MV-4-11 (cell line): ENCODE measurements at regions not wholly inside any gene's neighbourhood (a gene's known extent, or its start where the extent isn't known, plus 50 kb on each side); places are given as distances from the start of the nearest gene placed in this dataset.
"Not testable (repeated sequence)": the region's sequence is repeated elsewhere in the genome, so short reads cannot be mapped to it uniquely, and the experiment has no call there.

Source experiments
- DNase-seq: peaks from one replicate; lab custom pipeline; 2025; lab: John Stamatoyannopoulos, UW

DNA sequence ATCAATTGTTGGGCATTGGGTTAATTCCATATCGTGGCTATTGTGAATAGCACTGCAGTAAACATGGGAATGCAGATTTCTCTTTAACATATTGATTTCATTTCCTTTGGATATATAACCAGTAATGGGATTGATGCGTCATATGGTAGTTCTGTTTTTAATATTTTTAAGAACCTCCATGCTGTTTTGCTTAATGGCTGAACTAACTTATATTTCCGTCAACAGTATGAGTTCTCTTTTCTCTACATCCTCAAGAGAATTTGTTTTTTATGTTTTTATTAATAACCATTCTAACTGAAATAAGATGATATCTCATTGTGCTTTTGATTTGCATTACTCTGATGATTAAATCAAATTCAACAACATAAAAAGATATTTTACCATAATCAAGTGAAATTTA is 228.5 kb upstream of the FSIP2 start:
- no peak for DNase-seq

DNA sequence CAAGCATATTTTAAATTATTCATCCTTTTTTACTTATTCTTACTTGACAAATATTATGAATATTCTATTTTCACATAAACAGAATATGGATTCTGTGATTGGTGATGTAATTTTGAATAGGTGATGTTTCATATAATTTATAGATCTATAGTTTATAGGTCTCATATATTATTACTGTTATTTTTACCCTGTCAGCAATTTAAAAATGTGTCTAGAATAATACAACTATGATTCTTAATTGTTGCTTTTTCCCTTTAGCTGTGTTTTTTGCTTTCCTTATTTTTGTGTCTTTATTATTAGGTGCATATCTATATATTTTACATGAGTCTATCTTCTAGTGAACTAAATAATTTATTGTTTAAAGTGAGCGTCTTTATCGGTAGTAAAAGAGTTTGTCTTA is 226.7 kb upstream of the FSIP2 start:
- no peak for DNase-seq

DNA sequence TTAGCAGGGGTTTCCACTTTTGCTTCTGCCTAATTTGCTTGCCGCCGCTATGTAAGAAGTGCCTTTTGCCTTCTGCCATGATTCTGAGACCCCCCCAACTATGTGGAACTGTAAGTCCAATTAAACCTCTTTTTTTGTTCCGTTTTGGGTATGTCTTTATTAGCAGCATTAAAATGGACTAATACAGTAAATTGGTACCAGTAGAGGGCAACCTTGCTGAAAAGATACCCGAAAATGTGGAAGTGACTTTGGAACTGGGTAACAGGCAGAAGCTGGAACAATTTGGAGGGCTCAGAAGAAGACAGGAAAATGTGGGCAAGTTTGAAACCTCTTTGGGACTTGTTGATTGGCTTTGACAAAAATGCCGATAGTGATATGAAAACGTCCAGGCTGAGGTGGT is 216.1 kb upstream of the FSIP2 start:
- DNase-seq = no peak

DNA sequence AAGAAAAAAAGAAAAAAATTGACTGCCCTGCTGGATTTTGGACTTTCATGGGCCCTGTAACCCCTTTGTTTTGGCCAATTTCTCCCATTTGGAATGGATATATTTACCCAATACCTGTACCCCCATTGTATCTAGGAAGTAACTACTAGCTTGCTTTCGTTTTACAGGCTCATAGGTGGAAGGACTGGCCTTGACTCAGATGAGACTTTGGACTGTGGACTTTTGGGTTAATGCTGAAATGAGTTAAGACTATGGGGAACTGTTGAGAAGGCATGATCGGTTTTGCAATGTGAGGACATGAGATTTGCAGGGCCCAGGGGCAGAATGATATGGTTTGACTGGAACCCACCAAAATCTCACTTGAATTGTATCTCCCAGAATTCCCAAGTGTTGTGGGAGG is 214.4 kb upstream of the FSIP2 start:
- DNase-seq = not testable (repeated sequence)

DNA sequence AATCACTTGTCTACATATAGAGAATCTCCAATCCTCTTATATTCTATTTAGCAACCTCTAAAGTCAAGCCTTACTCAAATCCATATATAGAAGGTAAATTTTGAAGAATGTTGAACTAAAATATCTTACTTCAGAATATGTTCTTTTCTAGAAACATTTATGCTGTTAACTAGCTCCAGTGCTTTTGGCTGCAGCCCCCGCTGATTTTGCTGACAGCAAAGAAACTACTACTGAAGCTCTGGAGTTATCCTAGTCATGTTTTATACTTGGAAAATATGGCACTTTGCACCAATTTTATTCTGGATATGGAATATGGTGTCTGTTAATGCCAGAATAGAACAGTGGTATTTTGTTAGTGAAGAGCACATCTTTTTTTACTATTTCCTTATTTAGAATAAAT is 212.4 kb upstream of the FSIP2 start:
- DNase-seq = no peak

DNA sequence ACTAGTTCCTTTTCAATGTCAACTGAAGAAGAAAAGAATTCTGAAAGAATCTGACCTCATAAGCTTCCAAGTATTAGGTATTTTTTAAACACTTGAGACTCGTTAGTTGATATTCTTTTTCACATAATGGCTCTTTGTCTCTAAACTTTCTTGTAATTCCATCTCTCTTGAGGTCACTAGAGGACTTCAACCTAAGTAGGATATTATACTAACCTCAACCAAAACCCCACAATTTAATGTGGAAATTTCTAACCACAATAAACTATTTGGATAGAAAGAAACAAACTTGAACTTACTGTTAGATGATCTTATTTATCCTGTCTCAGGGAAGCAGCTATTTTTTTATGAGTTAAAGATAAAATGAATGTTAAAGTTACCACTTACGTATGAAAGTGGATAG is 206.9 kb upstream of the FSIP2 start:
- DNase-seq = no peak

DNA sequence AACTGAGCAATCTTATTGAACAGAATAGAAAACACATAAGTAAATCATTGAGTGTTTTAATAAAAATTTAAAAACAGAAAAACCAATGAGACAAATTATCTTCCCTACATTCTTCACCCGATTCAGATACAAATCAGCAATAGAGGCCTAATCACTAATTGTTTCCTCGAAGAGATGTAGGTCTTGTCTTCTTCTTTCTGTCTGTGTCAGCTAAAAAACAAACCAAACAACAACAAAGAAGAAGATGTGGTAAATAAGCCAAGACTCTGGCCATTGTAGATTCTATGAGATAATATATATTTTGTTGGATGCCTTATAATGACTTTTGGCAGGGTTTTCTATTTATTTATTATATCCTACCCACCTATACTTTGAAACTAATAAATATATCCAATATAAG is 200.9 kb upstream of the FSIP2 start:
- DNase-seq = no peak

DNA sequence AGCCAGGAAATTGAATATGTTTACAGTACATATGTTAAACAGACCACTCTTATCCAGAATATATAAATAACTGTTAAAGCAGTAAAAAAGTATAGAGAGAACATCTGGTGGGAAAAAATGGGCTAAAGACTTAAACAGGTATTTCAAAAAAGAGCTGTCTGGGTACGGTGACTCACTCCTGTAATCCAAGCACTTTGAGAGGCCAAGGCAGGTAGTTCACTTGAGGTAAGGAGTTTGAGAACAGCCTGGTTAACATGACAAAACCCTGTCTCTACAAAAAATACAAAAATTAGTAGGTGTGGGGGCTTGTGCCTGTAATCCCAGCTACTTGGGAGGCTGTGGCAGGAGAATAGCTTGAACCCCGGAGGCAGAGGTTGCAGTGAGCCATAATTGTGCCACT is 171.4 kb upstream of the FSIP2 start:
- DNase-seq = no peak

DNA sequence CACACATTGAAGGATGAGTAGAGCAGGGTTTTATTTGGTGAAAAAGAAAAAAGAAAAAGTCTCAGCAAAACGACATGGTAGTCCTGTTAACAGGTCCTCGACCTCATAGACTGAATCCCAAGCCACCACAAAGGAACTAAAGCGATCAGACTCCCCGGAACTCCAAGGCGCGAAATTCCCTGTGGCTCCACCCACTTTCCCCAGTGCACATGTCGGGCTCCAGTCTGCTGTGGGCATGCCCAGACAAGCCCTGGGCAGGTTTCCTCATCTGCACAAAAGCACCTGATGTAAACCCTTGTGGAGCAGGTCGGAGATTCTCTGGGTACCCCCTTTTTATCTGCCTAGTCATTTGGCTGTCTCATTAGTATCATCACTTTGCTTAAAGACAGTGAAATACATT is 170.7 kb upstream of the FSIP2 start:
- DNase-seq = no peak

DNA sequence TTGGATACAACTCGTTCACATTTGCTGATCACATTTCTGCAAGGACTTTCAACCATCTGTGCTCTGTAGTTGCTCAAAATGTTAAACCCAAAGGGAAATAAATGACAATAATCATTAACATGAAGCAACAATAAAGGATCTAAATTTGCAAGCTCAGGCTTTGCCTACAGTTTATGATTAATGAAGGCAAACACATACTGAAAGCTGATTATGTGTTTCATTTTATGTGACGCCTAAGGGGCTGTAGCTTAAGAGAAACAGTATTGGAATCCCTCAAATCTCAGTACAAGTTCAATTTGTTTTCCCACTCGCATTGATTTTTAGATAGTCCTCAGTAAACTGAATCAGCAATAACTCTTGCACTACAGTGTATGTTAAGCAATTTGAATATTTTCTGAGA is 160.3 kb upstream of the FSIP2 start:
- no peak for DNase-seq

DNA sequence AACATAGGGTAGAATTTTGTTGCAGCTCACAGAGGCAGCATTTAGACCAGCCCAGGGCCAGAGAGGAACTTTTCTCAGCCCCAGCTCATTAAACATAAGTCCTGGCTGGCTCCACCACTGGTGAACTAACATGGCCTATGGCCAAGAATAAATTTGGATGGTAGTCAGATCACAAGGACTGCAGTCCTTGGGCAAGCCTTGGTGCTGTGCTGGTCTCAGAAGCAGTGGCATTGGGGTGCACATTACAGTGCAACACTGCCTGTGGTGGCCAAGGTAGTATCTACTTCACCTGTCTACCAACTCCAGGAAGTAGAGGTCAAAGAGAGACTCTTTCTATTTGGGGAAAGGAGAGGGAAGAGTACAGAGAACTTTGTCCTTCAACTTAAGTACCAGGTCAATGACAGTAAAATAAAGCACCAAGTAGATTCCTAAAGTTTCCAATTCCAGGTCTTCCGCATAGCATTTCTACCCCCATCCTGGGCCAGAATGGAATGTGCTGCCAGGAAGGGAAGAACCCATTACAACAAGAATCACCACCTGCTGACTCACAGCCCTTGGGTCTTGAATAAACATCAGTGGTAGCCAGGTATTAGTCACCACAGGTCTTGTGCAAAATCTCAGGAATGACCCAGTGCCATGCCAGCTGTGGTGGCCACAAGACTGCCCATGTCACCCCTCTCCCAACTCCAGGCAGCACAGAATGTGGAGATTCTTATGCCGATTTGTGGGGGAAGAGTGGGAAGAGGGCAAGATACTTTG is 155.4 kb upstream of the FSIP2 start:
- no peak for DNase-seq

DNA sequence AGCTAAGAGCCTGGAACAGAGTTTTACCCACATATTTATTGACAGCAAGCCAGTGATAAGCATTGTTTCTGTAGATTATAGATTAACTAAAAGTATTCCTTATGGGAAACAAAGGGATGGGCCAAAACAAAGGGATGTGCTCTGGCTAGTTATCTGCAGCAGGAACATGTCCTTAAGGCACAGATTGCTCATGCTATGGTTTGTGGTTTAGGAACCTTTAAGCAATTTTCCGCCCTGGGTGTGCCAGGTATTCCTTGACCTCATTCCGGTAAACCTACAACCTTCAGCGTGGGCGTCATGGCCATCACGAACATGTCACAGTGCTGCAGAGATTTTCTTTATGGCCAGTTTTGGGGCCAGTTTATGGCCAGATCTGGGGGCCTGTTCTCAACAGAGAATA is 153.4 kb upstream of the FSIP2 start:
- DNase-seq = not testable (repeated sequence)

DNA sequence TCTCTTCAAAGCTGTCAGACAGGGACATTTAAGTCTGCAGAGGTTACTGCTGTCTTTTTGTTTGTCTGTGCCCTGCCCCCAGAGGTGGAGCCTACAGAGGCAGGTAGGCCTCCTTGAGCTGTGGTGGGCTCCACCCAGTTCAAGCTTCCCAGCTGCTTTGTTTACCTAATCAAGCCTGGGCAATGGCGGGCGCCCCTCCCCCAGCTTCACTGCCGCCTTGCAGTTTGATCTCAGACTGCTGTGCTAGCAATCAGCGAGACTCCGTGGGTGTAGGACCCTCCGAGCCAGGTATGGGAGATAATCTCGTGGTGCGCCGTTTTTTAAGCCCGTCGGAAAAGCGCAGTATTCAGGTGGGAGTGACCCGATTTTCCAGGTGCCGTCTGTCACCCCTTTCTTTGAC is 147.3 kb upstream of the FSIP2 start:
- not testable (repeated sequence) for DNase-seq

DNA sequence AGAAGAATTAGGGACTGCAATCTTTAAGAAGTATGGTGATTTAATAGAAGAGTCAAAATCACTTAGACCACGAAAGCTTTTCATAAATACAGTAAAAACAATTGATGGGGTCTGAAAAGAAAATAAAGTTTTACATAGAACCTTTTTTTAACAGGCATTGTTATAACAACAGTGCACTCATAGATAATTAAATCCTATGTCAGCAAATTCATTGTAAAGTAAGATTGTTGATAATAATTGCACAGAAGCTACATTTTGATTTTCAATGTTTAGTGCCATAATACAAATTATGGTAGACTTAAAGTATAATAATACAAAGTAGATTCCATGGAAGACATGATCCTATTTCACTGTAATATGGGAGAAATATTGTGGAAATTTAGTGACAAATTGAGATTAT is 130.7 kb upstream of the FSIP2 start:
- DNase-seq = no peak

DNA sequence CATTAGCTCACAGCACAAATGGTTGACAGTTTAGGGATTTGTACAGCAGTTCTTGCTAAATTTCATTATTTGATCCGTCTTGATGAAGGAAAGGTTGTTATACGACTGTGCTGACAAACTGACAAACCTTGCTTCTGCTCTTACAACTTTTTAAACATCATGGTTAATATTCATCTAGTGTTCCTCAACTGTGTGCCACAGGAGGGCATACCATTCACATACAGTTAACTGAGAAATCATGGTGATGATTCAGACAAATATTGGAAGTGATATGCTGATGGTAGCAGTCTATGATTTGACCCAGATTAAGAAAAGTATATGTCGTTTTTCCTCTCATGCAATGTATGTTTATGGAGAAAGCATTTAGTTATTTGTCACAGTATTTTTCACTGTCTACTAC is 129.8 kb upstream of the FSIP2 start:
- no peak for DNase-seq

DNA sequence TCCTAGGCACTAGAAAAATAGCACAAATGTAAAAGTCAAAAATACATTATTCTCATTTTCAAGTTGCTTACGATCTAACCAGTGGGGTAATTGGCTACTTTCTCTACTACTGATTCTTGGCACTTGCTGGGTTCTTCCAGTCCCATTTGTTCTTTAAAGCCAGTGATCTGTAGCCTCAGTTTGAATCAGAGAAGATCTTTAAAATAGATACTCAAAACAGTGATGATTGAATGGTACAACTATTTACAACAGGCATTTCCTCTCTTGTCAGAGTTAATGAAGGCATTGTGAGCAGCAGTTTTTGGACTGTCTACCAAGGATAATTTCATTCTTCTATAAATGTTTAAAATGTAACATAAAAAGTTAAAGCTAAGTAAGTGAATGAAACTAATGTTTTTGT is 128.3 kb upstream of the FSIP2 start:
- no peak for DNase-seq

DNA sequence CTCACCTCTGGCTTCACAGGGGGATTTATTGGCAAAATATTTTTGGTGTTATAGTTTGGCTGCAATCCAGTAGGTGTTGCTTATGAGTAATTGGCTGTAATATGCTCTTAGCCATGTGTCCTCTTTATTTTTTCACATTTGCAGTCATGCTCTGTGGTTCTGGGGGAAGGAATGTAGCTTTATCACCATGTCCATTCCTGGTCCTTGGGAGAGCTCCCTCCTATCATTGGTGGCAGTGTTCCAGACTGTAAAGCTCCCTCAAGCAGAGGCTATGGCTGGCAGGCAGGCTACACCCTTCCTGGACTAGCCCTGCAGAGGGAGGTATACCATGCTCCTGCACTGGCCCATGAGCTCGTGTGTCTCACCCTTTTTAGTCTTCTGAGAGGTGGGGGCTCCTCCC is 120.0 kb upstream of the FSIP2 start:
- DNase-seq = no peak

DNA sequence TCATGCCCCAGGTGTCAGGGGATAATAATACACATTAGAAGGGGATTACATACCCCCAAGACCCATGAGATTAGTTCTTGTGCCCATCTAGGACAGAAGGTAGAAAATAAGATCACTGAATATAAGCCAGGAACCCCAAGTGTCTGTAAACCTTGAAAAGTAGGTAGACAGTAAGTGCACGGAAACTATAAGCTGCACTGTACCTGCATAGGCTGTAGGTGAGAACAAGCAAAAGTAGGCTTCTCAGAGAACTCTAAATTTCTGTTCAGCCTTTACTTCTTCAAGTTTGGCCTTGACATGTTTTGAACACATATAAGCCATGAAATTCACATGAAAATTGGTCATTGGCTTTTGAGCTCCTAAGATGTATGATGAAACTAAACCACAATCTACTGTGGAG is 113.0 kb upstream of the FSIP2 start:
- DNase-seq = no peak

DNA sequence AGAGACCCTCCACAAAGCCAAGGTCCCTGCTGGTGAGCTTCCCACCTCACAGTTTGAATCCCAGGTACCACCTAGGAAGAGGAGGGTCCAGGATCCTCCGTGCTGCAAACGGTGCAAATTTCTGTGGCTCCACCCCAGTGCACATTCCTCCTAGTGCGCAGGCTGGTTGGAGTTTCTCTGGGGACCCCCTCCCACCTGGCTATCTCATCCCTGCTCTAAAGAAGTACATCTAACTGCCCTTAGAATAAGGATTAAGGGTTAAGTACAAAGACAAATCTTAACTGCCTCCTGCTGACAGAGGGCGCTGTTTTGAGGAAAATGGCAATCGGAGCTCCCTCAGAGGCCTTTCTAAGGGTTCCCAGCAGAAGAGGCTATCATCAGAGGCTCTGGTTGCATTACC is 109.6 kb upstream of the FSIP2 start:
- no peak for DNase-seq

DNA sequence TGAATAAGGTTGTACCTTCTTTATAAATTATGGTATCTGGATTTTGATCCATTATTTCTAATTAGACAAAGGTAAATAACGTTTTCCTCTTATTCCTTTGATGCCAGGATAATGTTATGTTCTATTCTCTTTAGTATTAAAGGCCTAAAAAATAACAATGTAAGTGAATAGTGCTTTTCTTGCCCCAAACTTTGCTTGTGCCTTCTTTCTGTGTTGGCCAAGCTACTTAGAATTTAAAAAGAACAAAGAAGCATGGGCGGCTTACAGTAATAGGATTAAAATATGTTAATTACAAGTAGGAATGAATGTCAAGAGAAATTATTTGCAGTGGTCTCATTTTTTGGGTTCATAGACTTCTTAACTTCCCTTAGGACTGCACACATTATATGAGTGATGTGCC is 105.0 kb upstream of the FSIP2 start:
- DNase-seq = no peak

DNA sequence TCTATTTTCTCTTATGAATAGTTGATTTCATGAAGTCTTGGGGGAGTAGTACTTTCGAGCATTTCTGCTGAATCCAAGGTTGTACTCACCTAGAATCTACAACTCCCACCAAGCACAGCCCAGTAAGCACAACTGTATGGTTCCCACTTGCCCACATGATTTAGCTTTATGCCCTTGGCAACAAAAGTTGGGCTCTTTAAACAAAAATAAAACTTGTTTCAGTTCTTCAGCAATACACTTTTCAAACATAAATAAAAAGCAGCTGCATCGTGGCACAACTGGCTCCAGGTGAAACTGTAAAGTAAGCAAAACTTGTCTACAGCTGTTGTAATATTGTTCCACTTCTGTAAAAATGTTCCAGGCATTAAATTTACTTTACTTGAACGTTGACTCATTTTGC is 99.8 kb upstream of the FSIP2 start:
- no peak for DNase-seq

DNA sequence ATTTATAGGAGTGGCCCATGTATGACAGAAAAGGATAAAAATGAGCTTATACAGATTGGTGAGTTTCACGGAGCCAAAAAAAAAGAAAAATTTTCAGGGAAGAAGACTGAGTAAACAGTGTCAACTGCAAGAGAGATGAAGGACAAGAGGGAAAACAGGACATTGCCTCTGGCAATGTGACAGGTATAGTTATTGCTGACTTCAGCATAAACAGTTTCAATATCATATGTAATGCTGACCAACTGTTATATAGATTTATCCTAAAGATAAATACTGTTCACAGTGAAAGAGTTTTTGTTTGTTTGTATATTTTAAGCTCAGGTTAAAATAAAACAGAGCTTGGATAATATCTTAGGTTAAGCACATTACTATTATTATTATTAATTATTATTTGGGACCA is 98.0 kb upstream of the FSIP2 start:
- no peak for DNase-seq

DNA sequence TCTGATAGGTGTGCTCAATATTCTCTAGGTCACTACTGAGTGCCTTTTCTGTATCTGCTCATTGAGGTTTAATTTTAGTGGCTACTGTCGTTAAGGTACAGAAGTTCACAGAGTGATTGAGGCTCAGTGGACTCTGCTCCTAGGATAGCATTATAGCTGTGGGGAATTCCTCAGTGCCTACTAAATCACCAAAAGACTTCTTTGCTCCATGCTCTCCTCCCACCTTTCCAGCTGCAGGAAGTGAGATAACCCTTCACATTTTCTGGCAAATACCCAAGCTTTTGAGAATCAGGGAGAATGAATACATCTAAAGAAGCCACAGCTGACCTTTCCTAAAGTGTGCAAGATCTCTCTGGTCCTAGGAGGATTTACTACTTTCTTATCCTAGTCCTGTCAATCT is 95.2 kb upstream of the FSIP2 start:
- no peak for DNase-seq

DNA sequence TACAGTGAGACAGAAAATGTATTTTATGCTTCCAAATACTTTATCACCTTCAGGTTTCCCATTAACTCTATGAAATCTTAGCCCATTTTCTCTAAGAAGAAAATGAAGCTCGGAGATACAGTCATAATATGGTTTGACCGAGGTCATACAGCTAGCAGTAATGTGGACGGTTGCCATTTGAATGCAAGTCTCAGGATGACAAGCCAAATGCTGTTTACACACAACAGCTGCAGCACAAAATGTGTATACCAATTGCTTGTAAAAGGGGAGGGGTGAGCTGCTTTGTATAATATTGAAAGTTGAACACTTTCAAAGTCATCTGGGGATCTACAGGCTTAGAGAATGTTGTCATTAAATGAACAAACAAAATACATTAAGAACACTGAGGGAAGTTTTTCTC is 93.8 kb upstream of the FSIP2 start:
- no peak for DNase-seq

DNA sequence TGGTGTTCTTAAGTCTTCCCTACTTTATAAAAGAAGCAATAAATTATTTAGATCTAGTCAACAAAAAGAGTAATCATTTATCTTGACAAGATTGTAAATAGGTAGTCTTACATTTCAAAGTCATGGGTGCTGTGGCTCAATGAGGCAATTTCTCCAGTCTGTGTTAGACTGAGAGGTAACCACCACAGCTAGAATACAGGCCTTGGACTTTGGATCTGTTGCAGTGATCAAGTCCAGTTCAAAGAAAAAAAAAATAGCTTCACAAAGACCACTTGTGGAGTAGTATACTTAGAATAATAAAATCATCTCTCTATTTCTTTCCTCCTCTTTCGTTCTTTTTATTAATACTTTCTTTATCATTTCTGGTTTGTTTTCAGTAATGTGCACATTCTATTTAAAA is 93.1 kb upstream of the FSIP2 start:
- DNase-seq = no peak
